GM11168 (cell line): ENCODE measurements at regions not wholly inside any gene's neighbourhood (a gene's known extent, or its start where the extent isn't known, plus 50 kb on each side); places are given as distances from the start of the nearest gene placed in this dataset.
"Not testable (repeated sequence)": the region's sequence is repeated elsewhere in the genome, so short reads cannot be mapped to it uniquely, and the experiment has no call there.

Source experiments
- in situ Hi-C: fragments of 300-500 bp; cut with MboI; formaldehyde crosslinking; loops from one replicate; pipeline ENCODE4 v1.12.0; 2022; ENCODE audit warnings: low sequenced_read_pairs; ENCODE audit not compliant: unreplicated experiment

- in situ Hi-C loops = no loop called here
Observed at GRCh38 chr14:51341338-51341737, 101.3 kb downstream of the TMX1 start.

DNA sequence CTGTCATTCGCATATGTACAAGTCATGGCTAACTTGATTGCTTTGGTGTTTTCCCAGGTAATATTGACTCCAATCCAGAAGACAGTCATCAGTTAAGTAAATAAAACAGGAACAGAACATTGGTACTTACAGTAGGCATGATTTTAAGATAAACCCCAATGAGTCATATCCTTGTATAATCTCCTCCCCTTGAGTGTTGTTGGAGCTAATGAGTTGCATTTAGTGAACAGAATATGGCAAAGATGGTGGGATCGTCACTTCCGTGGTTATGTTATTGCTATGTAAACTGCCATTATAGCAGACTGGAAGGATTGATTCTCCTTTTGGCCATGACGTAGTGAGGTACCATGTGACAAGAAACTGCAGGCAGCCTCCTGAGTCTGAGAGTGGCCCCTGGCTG lies 102.2 kb downstream of the TMX1 start:
- in situ Hi-C loops = no loop called here

GRCh38 chr14:51351997-51352396 lies 112.0 kb downstream of the TMX1 start:
- in situ Hi-C loops = no loop called here

DNA sequence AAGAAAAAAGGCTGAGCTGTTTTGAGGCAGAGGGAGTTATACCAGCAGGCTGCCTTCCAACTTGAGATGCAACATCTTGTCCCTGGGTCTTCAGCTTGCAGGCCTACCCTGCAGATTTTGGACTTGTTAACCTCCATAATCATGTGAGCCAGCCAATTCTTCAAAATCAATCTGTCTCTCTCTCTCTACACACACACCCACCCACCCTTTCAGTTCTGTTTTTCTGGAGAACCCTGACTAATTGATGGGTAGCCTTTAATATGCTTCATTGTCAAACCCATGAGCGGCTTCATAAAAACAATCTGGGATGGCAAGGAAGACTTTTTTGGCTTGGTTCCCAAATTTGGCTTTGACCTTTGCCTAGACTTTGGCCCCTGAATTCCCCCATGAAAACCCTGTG lies 113.9 kb downstream of the TMX1 start:
- in situ Hi-C loops = no loop called here

DNA sequence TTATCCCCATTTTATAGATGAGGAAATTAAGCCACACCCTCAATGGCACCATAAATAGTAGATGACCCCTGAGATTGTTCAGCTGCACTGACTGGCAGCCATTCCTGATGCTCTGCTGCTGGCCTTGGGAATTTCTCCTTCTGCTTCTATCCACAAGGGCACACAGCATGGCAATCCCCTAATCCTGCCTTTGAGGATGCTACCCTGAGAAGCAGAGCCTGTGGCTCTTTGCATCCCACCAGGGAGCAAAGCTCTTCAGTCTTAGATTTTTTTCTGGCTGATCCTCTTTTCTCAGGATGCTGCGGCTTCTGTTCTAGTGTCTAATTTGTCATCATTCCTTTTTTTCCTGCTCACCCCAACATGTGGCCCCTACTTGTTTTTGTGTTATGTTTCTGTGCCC lies 114.8 kb downstream of the TMX1 start:
- in situ Hi-C loops = no loop called here

GRCh38 chr14:51356381-51356780 lies 116.3 kb downstream of the TMX1 start:
- in situ Hi-C loops = no loop called here

DNA sequence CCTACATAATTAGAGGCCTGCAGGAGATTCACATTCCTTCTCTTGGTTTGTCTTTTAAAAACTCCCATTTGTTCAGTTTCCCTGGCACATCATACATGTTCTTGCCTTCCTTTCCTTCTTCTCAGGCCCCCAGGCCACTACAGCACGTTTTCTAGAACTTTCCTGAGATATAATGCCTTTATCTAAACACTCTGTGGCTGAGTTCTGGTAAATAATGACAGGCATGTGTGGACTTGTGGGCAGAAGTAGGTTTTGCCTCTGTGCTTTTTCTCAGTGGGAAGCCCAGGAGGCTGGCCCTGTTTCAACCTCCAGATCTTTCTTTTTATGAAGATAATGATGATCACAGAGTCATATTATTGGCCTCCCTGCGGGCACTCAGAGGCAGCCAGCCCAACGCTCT lies 117.2 kb downstream of the TMX1 start:
- in situ Hi-C loops = no loop called here

GRCh38 chr14:51360592-51360991 lies 120.5 kb downstream of the TMX1 start:
- in situ Hi-C loops = no loop called here

DNA sequence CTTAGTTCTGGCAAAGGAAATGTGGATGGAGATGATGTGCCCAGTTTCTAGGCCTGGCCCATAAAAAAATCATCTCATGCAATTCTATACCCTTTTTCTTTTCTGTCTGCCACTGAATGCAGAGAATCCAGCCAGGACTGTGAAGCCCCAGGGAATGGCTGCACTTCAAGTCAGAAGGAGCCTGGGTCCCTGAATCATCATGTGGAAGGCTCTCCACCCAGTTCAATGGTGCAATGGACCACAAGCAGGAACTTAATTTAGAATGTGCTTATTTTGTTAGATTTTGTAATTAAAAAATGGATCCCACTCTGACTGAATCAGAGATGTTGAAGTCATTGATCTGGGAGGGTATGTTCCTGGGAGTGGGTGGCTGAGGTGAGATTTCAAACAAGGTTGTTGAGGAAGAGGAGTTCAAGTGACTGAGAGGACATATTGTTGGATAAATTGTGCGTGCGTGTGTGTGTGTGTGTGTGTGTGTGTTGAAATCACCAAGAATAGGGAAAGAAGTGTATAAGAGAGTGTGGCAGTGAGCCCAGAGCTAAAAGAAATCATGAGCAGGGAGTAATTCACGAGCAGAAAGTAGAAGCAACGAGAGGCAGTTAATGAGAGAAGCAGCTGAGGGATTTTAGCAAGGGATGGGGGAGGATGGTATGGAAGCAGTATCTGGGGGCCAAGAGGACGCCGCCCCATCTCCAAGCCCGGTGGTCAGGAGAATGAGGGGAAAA lies 125.4 kb downstream of the TMX1 start:
- in situ Hi-C loops = no loop called here

GRCh38 chr14:51366460-51366859 lies 126.4 kb downstream of the TMX1 start:
- in situ Hi-C loops = not testable (repeated sequence)

- in situ Hi-C loops = not testable (repeated sequence)
Observed at GRCh38 chr14:51366866-51367599, 127.0 kb downstream of the TMX1 start.

DNA sequence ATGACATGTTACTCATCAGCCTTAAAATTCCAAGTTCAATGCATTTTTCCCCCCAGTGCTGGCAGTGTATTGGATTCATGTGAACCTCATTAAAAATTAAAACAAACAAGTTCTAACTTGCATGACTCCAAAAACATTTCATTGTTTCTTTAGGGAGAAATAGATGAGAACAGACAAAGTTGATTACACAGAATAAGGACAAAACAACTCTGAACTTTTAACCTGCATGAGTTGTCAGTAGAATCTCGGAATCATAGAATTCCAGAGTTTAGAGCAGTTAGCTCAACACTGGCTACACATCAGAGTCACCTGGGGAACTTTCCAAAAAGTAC lies 127.5 kb downstream of the TMX1 start:
- in situ Hi-C loops = no loop called here

DNA sequence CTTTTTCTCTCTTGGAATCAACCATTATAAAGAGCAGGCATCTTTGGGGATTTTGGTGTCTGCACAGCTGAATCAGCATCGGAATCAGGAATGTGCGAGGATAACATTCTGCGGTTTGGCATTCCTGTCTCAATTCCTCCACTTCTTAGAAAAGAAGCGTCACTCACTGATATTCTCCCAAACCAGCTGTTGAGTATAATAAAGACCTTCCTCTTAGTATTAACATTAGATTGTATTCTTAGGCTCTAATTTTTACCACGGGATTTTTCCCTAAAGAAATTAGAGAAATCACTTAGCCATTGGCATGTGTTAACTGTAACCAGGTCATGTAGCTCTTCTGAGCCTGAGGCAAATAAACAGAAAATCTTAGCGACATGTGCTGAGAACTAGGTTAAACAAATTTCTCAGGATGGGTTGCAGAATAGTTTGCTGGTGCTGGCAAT lies 128.7 kb downstream of the TMX1 start:
- in situ Hi-C loops = no loop called here

- in situ Hi-C loops = loop anchor here (10.0 kb wide), 1 partner anchor 405 kb away; no protein-coding TSS in a partner anchor
Observed at GRCh38 chr14:51369814-51370213, 129.8 kb downstream of the TMX1 start.

DNA sequence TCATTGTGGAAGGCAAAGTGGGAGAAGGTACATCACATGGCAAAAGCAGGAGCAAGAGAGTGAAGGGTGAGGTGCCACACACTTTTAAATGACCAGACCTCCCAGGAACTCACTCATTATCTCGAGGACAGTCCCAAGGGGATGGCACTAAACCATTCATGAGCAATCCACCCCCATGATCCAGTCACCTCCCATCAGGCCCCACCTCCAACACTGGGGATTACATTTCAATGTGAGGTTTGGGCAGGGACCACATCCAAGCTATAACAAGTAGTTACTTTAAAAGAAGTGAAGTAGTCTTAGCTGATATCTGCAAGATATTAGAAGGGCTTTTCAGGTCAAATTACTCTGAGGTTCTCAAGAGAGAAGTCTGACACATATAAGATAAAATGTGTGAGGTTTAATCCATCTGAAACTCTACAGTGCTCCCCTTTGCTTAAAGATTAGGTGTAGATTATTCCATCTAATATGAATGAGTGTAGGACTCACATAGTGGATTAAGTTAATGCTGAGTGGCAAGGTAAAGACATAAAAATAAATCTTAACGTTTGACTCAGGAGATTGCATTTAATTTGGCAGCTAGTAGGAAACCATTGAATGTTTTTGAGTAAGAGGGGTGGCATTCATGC lies 130.8 kb downstream of the TMX1 start:
- in situ Hi-C loops = loop anchor here (10.0 kb wide), 1 partner anchor 404 kb away; no protein-coding TSS in a partner anchor

- in situ Hi-C loops = loop anchor here (10.0 to 25.0 kb wide), 2 partner anchors 398 to 610 kb away; partner anchors contain the start of gene RTRAF
Observed at GRCh38 chr14:51377186-51377585, 137.1 kb downstream of the TMX1 start.

DNA sequence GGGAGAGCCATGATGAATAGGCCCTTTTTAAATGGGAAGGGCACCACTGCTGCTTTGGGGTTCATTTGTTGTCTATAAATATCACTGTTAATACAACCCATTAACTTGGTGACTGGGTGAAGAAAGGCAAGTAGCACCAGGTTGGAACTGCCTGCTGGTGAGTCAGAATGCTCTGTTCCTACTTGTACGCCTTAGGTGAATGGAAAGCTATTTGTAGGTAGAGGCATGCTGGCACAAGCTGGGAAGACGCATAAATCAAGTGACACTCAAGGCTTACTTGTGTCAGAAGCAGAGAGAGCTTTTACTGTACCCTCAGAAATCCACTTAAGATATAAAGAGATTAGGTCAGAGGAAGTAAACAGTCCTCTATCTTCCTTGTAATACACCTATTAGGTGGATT lies 142.5 kb downstream of the TMX1 start:
- in situ Hi-C loops = loop anchor here (25.0 kb wide), 1 partner anchor 605 kb away; the partner anchor contains the start of gene RTRAF

GRCh38 chr14:51386411-51386810 lies 146.4 kb downstream of the TMX1 start:
- in situ Hi-C loops = loop anchor here (25.0 kb wide), 1 partner anchor 601 kb away; the partner anchor contains the start of gene RTRAF

DNA sequence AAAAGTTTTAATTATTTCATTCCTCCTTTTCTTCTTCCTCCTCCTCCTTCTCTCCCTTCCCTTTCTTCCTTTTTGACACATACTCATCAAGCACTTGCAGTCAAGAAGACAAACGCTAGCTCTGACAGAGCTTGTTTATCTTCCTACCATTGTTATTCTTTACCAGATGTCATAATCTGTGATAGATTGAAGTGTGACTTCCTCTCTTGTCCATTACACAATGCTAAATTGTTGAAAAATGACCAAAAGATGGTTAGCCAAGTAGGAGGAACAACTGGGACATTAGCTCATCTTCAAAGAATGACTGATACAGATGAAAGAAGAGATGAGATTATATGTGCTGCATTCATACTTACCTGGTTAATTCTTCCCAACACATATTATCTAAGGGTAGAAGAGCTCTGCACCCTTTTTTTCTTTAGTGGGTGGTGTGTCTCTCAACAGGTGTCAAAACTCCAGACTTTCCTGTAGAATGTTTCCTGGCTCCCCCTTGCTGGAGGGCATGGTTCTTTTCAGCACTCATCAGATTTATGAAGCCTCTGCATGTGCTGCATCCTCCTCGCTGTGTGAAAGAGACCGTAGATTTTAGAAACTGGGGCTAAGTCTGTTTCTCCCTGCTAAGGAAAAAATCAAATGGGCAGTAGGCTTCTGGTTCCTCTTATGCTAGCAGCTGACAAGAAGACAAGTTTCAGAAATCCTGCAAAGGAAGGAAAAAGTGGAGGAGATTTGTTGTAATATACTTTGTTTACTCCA lies 147.1 kb downstream of the TMX1 start:
- in situ Hi-C loops = loop anchor here (25.0 kb wide), 1 partner anchor 600 kb away; the partner anchor contains the start of gene RTRAF

DNA sequence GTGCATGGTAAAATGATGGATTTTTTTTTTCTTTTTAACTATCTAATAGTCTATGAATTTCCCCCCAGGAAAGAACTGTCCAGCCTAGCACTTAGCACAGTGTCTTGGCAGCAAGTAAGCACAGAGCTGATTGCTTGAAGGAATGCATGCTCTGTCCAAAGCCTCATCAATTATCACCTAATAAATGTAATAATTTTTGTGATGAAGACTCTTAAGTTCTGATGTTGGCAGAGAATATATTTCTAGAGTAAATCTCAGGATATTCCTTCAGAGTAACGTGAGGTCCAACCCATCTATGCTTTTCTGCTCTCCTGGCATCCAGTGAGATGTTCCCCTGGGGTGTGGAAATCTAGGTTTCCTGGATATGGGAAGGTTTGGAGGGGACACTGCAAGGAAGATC lies 152.4 kb downstream of the TMX1 start:
- in situ Hi-C loops = loop anchor here (25.0 kb wide), 1 partner anchor 595 kb away; the partner anchor contains the start of gene RTRAF
